Spleen (tissue), 7 donors: ENCODE measurements at regions not wholly inside any gene's neighbourhood (a gene's known extent, or its start where the extent isn't known, plus 50 kb on each side); places are given as distances from the start of the nearest gene placed in this dataset.
"Not testable (repeated sequence)": the region's sequence is repeated elsewhere in the genome, so short reads cannot be mapped to it uniquely, and the experiment has no call there.

Source experiments
- CTCF ChIP-seq, 11 experiments: fragments of 200-600 bp in 7 of 11; fragments of 450-650 bp in 4 of 11; sonication (generic) in 4 of 11; IDR thresholded peaks in 8 of 11; conservative IDR thresholded peaks in 3 of 11; 1 replicate in 7 of 11; 2 replicates in 4 of 11; pipeline versions ENCODE4 v1.4.0 to v1.8.0; 2016 to 2021; ENCODE audit warnings: antibody characterized with exemption in 11 of 11, inconsistent platforms in 4 of 11, mild to moderate bottlenecking in 1 of 11
- POLR2AphosphoS5 ChIP-seq, 3 donors: sonication (generic); formaldehyde crosslinking; IDR thresholded peaks; one replicate each; pipeline ENCODE4 v1.5.1; 2017; ENCODE audit warnings: antibody characterized with exemption in 3 of 3
- donor health status: DM: no; HTN: no; CAD: no; lungs with moderate emphysema.
- donor health status: DM: no; HTN: no; CAD: no.
- donor health status: DM: no; HTN: no; CAD: no.

- TF ChIP-seq POLR2AphosphoS5 (IDR thresholded peaks at IDR 0.05); CTCF (IDR thresholded peaks at IDR 0.05 in 8 of 11, conservative IDR thresholded peaks at IDR 0.05 in 3 of 11): not testable (repeated sequence)
Measured at GRCh38 chr14:46568161-46568560, 83.4 kb downstream of the RPL10L start.
